ENCODE measurements at regions not wholly inside any gene's neighbourhood (a gene's known extent, or its start where the extent isn't known, plus 50 kb on each side); places are given as distances from the start of the nearest gene placed in this dataset.

- H2AFZ ChIP-seq (ENCODE audit: low read depth, low read length): no peak overlapping the region
- H3K79me2 ChIP-seq (ENCODE audit: control insufficient read depth, insufficient read depth, low read length): no peaks in the 10 kb centered on the region
- CTCF ChIA-PET: no interaction called here
- BruUV-seq (replicated peaks): no TSS peak
- H3K27me3 ChIP-seq (ENCODE audit: control insufficient read depth in 2 of 2, insufficient read depth in 2 of 2, low read length in 2 of 2): no peaks in the 10 kb centered on the region
- POLR2A ChIA-PET: no interaction called here
- intact Hi-C loops (cut with micrococcal nuclease) (no loop called here), dilution Hi-C loops (cut with MboI; ENCODE audit: extremely low pct_ligation_motif_present, low sequenced_read_pairs) (no loop called here)
- TF ChIP-seq FOS (IDR thresholded peaks at IDR 0.05; ENCODE audit: borderline replicate concordance, insufficient read depth, low read length) (no peak), MAX (IDR thresholded peaks at IDR 0.05; ENCODE audit: insufficient read depth, insufficient read length) (no peak), MYC (IDR thresholded peaks at IDR 0.05; ENCODE audit: low read depth, low read length) (no peak), POLR2A (IDR thresholded peaks at IDR 0.05; ENCODE audit: low read depth, low read length) (no peak), POLR2AphosphoS5 (IDR thresholded peaks at IDR 0.05; ENCODE audit: insufficient read depth, low read depth, low read length) (no peak), JUN (IDR thresholded peaks at IDR 0.05; ENCODE audit: borderline replicate concordance, insufficient read depth, insufficient read length, low read depth) (no peak), EZH2 (IDR thresholded peaks at IDR 0.05; ENCODE audit: borderline replicate concordance, low read depth, low read length, severe bottlenecking) (no peak), GATA2 (IDR thresholded peaks at IDR 0.05; ENCODE audit: insufficient read depth, insufficient read length, low read depth, low read length) (no peak), CTCF (IDR thresholded peaks at IDR 0.05; ENCODE audit: extremely low read depth in 1 of 2, insufficient read depth in 1 of 2, low read depth in 1 of 2, low read length in 2 of 2) (no peak)
- peaks cover 2% of the 10 kb centered on the region for H3K4me1 ChIP-seq (ENCODE audit: control insufficient read depth, extremely low read depth, insufficient read depth, low read length)
- no peak for DNase-seq (ENCODE audit: low read depth, low spot score)
- H3K9ac ChIP-seq (replicated peaks; ENCODE audit: extremely low read depth, insufficient read depth, low read length): no peak overlapping the region
- H3K9me1 ChIP-seq (replicated peaks; ENCODE audit: control insufficient read depth, extremely low read depth, insufficient read depth, low read length): no peaks in the 10 kb centered on the region
- H3K36me3 ChIP-seq (ENCODE audit: control insufficient read depth in 2 of 2, extremely low read depth in 1 of 2, insufficient read depth in 2 of 2, low read length in 2 of 2): no peaks in the 10 kb centered on the region
- H4K20me1 ChIP-seq (replicated peaks; ENCODE audit: control insufficient read depth, extremely low read depth, insufficient read depth, low read length): no peaks in the 10 kb centered on the region
- no peak overlapping the region for H3K4me2 ChIP-seq (ENCODE audit: insufficient read depth, low read length)
- no peak overlapping the region for H3K27ac ChIP-seq (ENCODE audit: insufficient read depth, low read depth, low read length)
- no peak overlapping the region for H3K4me3 ChIP-seq (replicated peaks in 1 of 3; ENCODE audit: insufficient read depth in 1 of 3, low read depth in 1 of 3, low read length in 3 of 3)
- no peaks in the 10 kb centered on the region for H3K9me3 ChIP-seq (replicated peaks; ENCODE audit: control insufficient read depth, insufficient read depth, low read length)
- FAIRE-seq: no peak
Observed at GRCh38 chr10:36265741-36266140, 623.6 kb upstream of the FZD8 start.

Data from endothelial cell of umbilical vein (primary cell).